ENCODE measurements at regions not wholly inside any gene's neighbourhood (a gene's known extent, or its start where the extent isn't known, plus 50 kb on each side); places are given as distances from the start of the nearest gene placed in this dataset.

GRCh38 chr2:160890667-160891352 lies 269.4 kb upstream of the TANK start:
- DNase-seq, result no peak

GRCh38 chr2:160891353-160891740 lies 268.9 kb upstream of the TANK start:
- DNase-seq, result no peak

GRCh38 chr2:160892204-160892603 lies 268.0 kb upstream of the TANK start:
- no peak for DNase-seq

- no peak for DNase-seq
These were observed 266.6 kb upstream of the TANK start for GRCh38 chr2:160893581-160893980.

- DNase-seq, result no peak
These were observed 261.5 kb upstream of the TANK start for GRCh38 chr2:160898581-160899307.

GRCh38 chr2:160901613-160902012 lies 258.6 kb upstream of the TANK start:
- no peak for DNase-seq

- DNase-seq, result no peak
These were observed 254.4 kb upstream of the TANK start for GRCh38 chr2:160905862-160906261.

- no peak for DNase-seq
These were observed 253.3 kb upstream of the TANK start for GRCh38 chr2:160906878-160907277.

GRCh38 chr2:160907738-160908137 lies 252.5 kb upstream of the TANK start:
- no peak for DNase-seq

- DNase-seq, result no peak
These were observed 252.1 kb upstream of the TANK start for GRCh38 chr2:160908157-160908556.

- no peak for DNase-seq
These were observed 250.4 kb upstream of the TANK start for GRCh38 chr2:160909781-160910242.

- no peak for DNase-seq
These were observed 249.5 kb upstream of the TANK start for GRCh38 chr2:160910681-160911080.

- DNase-seq, result no peak
These were observed 249.0 kb upstream of the TANK start for GRCh38 chr2:160911258-160911657.

GRCh38 chr2:160912276-160912675 lies 248.0 kb upstream of the TANK start:
- DNase-seq, result no peak

GRCh38 chr2:160913323-160913722 lies 246.9 kb upstream of the TANK start:
- no peak for DNase-seq

GRCh38 chr2:160914217-160914616 lies 246.0 kb upstream of the TANK start:
- DNase-seq, result no peak

- DNase-seq, result no peak
These were observed 243.9 kb upstream of the TANK start for GRCh38 chr2:160916300-160916699.

- DNase-seq, result no peak
These were observed 242.4 kb upstream of the TANK start for GRCh38 chr2:160917850-160918249.

- DNase-seq, result no peak
These were observed 242.0 kb upstream of the TANK start for GRCh38 chr2:160918258-160918657.

GRCh38 chr2:160918906-160919503 lies 241.2 kb upstream of the TANK start:
- DNase-seq, result peak; percentile 34

GRCh38 chr2:160920061-160920460 lies 240.2 kb upstream of the TANK start:
- DNase-seq, result no peak

GRCh38 chr2:160920791-160921303 lies 239.4 kb upstream of the TANK start:
- no peak for DNase-seq

- no peak for DNase-seq
These were observed 238.8 kb upstream of the TANK start for GRCh38 chr2:160921386-160921964.

- DNase-seq, result no peak
These were observed 235.3 kb upstream of the TANK start for GRCh38 chr2:160924936-160925353.
